GM21367 (cell line): ENCODE measurements at regions not wholly inside any gene's neighbourhood (a gene's known extent, or its start where the extent isn't known, plus 50 kb on each side); places are given as distances from the start of the nearest gene placed in this dataset.

Experiments
- ATAC-seq: cut with Tn5 transposase; IDR thresholded peaks from one replicate; pipeline ENCODE4 v1.9.1; 2021; ENCODE audit not compliant: unreplicated experiment

DNA sequence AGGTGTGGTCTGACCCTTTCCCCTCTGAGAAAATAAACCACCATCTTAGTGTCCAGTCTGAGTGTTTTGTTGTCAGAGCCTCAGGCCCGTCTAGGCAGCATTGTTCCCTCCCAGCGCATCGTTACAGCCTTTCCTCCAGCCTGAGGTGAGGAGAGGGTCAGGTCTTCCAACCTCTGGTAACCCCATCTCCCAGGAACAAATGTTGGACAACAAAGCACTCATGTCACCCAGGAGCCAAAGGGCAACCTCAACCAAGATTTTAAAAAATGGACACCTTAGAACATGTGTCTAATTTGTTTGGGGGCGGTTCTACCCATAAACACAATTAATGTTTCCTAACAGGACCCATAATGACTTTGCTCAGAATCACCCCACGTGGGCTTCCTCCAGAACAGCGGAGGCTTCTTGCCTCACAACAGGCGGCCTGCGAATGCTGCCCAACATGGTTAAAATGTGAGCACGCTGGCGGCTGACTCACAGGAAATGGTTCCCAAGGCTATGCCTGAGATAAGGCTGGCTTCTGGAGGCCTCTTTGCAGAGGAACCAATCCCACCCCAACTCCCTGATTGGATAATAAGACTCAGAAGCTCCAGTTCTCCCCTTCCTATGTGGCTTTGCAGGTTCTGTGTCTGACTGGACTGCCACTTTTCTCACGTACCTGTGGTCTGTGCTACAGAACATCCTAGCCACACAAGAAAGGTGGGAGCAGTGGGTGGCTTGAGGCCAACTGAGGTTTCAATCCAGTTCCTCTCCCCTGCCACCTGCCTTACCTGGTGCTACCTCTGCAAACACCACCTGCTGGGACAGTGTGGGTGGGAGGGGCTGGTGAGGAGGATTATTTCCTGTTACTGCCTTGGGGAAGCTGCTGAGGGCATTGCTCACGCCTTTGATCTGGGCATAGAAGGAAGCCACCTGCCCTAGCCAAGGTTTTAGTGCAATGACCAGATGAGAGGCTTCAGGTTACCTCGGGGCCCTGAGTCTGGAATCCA is 108.8 kb downstream of the B3GNT2 start:
- no peak for ATAC-seq

DNA sequence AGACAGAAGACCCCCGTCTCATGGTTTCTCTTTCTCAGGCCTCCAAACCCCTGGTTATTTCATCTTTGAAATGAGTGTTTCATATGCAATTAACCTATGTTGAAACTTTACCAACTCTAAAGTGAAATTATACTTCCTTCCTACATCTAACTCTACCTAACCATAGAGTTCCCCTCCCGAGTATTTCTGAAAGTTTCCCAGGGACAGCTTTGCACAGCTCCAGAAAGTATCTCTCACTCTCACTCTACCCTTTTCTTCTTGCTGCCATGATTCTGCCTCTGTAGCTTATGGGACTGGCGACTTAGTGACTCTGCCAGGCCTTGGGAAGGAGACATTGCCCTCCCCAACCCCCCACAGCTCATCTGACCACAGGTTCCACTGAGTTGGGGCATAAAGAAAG is 107.9 kb downstream of the B3GNT2 start:
- ATAC-seq: no peak

DNA sequence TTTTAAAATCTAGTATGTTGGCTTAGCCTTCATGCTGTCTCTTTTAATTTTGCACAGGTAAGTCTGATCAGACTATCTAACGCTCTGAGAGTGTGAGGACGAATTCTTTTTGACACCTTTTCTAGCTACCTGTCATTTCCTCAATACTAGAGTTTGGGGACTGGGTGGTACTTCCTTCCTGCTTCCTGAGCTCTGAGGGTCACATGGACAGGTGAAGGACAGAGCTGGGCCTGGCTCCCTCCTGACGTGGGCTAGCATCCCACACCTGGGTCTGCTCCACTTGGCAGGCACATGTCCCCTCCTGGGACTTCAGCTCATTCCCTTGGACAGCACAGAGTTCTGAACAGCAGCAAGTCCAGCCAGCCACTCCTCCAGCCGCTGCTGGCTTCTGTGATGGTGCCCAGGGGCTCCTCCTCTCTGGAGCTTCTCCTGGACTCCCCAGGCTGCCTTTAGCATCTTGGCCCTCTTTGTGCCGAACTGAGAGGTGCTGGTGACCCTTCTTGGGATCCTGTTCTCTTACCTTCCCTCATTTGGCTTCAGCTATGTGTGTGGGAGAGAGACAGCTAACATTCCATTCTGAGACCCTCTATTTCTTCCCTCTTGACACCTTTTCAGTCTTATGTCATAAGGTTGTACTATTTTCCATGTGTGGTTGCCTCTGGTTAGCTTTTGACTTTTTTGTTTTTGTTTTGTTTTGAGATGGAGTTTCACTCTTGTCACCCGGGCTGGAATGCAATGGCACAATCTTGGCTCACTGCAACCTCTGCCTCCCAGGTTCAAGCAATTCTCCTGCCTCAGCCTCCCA is 106.9 kb downstream of the B3GNT2 start:
- ATAC-seq: no peak

DNA sequence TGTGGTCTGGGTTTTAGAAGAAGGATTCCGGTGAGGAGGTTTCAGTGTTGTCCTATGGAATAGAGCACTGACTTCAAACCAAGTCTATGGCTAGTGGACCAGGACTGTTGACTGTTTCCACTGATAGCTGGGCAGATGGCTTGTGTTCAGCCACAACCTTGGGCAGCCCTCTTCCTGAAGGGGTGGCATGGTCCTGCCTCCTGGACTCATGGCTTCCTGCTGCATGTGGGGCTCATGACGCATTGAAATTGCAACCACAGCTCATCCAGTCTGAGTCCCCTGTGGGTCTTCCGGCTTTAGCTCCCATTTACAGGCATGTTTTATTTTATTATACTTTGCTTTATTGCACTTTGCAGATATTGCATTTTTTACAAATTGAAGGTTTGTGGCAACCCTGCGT is 105.0 kb downstream of the B3GNT2 start:
- no peak for ATAC-seq

DNA sequence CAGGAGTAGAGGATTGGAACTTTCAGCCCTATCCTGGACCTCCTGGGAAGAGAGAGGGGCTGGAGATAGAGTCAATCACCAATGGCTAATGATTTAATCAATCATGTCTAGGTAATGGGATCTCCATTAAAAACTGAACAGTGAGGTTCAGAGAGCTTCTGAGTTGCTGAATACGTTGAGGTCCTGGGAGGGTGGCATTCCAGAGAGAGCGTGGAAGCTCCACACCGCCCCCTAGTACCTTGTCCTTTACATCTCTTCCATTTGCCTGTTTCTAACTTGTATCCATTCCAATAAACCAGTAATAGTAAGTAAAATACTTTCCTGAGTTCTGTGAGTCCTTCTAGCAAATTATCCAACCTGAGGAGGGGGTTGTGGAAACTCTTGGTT is 101.7 kb downstream of the B3GNT2 start:
- ATAC-seq: no peak

DNA sequence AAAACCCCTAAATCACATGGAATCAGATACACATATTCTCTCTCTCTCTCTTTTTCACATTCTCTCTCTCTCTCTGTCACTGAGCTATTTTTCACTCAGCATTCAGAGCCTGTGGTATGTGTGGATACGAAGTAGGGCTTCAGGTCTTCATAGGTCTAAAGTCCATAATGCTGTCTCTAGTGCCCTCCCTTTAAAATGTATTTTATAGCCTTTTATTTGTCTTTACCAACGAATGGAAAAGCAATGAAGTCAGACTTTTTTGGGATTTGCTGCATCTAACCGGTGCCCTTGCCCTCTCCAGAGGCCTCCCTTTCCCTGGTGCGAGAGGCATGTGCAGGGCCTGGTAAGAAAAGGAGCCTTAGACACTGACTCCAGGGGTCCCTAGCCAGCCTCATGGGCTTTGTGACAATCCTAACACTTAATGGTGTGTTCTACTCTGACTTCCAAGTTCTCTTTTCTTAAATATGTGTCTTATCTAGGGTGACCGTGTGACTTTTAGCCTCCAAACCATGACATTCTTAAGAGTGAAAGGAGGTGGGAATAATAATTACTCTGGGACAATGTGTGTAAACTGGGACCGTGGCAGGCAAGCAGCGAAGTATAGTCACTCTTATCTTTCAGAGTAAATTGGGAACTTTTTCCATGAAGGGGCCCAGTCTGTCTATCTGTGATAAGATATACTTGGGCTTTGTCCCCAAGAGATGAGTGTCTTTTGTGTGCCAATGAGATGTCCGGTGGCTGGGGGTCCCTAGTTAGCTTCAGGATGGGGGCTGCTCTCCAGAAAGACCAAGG is 101.1 kb downstream of the B3GNT2 start:
- ATAC-seq: no peak

DNA sequence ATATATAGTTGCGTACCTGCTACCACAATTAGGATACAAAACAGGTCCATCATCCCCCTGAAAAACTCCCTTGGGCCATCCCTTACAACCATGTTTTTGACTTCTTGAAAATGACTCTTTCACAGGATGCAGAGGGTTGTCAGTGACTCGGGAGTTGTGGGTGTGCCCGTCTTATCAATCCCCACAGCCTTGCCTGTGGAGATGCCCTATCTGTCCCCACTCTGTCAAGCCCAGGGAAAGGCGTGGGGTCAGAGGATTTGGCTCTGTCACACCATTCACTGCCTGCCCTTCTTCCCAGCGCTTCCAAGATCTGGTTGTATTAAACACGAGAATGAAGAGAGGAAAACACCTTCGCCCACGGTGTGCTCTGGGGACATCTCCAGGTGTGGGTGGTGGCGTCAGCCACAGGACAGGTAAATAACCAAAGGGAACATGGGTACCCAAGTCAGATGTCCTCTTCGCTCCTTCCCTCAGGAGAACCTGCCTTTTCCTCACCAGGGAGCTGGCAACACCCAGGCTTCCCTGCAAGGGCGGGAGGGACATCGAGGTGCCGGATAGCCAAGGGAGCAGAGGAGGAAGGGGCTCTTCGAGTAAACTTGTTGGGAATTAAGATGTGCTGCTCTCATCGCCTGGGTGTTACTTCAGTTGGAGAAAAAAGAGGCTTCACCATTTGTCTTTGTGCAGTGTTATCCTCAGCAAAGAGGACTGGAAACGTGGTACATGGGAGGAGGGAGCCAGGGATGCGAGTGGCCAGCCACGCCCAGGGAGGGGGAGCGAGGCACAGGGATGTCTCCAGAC is 100.3 kb downstream of the B3GNT2 start:
- no peak for ATAC-seq

DNA sequence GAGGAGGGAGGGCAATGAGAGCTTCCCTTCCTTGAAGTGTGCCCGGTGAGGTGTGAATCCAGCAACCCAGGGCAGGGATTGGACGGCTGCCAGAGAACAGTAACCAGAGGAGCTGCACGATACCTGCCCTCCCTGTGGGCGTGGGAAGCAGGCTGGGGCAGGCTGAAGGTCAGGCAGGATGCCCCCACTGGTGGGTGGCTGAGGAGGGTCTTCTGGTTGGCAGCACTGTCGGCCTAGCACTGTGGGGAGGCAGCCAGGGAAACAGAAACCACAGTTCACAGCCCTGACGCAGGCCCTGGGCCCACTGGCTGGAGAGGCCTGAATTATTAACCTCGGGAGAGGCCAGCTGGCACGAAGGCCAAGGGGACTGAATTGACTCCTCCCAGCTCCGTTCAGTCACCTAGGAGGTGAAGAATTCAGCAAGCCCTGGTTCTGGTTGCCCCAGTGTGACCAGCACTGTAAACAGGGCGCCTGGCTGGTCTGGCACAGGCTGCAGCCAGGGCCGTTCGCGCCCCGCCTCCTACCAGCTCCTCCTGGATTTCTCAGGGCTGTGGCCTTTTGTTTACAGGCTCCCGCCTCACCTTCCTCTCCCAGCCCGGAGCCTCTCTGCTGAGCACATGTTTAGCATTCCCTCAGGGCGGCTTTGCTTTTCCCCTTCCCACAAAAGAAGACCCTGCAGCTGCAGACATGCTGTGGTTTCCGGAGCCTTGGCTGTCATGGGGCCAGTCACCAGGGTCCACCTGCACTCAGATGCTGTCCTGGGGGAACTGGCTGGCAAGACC is 97.8 kb downstream of the B3GNT2 start:
- peak; percentile 58 for ATAC-seq

DNA sequence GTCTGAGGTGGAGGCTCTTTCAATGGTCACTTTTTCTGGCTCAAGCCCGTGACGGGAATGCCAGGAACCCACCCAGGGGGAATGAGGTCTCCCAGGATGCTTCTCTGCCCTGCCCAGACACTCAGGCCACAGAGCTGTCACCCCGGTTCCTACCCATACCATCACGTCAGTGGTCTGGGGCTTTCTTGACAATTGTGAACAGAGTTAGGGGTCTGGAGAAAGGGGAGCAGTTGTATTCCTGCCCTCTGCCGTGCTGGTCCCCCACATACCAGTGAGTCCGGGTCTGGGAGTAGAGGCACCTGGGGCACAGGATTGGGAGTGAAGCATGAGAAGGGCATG is 97.2 kb downstream of the B3GNT2 start:
- no peak for ATAC-seq

DNA sequence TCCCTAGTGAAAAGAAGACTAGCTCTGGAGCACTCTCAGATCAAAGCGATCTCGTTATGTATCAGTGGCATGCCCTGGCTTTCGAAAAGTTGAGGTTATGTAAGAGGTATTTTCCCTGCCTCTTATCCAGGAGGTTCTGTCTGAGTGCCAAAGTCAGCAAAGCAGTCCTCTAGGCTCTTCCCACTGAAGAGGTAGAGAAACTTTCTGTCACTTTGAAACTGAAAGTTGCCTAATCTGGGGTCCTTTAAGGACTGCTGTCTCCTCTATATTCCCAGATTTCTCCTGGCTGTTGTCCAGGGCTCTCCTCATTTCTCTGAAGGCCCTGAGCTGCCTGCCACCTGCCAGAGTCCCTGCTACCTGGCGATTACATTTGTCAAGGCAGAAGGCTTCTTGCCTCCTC is 96.3 kb downstream of the B3GNT2 start:
- ATAC-seq: no peak

DNA sequence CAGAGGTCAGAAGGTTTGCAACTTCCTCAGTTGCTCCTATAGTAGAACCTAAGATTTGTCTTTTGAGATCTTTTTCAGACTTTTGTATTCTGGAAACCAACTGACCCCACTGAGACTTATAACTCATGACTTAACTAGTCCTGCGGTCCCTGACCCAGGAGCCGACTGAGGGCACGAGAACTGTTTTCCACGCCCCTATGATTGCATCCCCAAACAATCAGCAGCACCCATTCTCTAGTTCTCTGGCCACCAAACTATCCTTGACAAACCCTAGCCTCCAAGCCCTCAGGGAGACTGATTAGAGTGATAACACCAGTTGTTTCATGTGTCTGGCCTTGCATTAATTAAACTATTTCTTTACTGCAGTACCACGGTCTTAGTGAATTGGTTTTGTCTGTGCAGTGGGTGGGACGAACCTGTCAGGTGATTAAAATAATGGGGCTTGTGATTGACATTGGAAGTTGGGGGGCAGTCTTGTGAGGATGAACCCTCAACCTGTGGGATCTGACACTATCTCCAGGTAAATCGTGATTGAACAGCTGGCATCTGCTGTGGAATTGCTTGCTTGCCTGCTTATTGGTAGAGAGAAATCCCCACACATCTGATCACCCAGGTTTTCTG is 95.7 kb downstream of the B3GNT2 start:
- no peak for ATAC-seq

DNA sequence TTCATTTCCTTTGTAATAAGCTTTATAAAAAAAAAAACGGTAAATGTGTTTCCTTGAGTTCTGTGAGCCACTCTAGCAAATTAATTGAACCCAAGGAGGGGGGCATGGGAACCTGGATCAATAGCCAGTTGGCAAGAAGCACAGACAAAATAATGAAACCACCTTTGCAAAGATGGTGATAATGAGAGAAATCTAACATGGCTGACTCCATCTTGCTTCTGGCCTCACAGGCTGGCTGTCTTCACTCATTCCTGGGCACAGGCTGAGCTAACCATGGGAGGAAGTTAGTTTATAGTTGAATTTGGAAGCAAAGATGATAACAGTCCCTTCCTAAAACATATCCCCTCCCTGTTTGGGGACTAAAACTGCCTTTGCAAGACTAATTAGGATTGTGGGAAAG is 95.1 kb downstream of the B3GNT2 start:
- no peak for ATAC-seq

DNA sequence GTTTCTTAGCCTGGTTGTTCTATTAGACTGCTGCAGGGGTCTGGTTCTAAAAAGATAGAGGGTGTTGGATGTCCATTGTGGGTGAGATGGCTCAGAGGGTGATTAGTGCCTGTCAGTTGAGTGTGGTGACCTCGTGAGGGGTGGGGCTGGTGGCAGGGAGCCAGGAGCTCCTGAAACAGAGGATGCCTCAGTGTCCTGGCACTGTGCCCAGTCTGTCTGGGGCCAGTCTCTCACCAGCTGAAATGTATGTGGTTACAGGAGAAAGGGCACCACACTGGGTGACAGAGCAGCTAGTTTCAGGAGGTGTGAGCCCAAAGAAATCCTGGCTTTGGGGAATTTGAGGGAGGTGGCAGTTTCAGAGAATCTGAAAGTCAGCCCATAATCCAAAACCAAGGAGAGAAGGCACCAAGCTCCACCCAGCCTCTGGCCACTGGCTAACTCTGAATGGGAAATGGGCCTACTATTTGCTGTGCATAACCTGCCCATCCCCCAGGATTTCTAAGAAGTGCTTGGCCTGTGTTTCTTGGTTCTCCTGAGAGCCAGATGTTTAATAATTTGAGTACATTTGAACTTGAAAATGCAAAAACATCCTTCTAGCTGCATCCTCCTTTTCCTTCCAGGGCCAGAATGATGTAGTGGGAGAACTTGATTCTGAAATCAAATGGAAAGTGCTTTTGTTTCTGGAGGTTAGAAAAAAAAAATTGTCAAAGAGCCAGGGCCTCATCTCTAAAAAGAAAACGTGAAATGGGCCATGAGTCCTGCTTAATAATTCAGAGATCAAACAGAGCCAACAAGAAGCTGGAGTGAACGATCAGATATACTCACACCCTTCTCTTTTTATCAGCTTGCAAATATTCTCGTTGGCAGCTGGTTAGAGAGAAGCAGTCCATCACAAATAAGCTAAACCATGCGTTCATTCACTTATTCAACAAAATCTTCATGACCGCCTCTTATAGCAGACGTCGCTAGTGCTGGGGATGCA is 92.3 kb downstream of the B3GNT2 start:
- ATAC-seq: peak; percentile 73

DNA sequence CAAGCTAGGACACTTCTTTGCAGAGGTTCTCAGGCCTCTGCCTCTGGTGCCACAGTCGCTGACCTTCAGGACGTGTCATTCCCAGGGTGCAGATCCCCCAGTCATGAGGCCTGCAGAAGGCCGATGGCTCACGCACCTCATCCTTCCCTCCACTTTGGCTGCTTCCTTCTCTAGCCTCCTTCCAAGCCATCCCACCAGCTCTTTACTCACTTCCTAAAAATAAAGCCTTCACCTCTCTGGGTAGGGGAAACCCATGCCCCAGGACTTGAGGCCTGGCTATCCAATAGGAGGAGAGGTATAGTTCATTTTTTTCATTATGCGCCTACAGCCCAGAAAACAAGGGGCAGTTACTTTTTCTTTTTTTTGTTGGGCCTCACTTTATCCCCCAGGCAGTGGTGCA is 91.4 kb downstream of the B3GNT2 start:
- no peak for ATAC-seq

DNA sequence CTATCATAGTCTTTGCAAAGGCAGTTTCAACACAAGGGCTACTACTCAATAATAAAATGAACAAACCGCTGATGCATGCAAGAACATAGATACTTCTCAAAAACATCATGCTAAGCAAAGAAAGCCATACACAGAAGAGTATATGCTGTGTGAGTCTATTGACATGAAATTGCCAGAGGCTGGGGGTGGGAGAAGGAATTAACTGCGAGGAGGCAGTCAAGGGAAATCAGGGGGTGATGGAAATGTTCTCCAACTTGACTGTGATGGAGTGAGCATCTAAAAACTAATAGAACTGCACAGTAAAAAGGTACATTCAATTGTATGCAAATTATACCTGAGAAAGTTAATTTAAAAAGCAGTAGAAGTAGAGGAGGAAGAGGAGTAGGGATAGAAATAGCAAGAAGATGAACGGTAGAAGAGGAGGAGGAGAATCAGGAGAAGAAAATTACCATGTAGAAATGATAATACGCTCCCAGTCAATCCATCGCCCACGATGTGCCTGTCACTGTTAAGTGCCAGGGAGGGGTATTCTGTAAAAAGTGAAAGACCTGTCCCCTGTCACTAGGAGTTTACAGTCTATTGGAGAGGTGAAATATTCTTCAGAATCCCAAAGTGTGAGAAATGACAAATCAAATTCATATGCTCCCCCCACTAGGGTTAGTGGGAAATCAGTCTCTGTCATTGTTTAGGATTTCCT is 90.3 kb downstream of the B3GNT2 start:
- ATAC-seq: no peak

DNA sequence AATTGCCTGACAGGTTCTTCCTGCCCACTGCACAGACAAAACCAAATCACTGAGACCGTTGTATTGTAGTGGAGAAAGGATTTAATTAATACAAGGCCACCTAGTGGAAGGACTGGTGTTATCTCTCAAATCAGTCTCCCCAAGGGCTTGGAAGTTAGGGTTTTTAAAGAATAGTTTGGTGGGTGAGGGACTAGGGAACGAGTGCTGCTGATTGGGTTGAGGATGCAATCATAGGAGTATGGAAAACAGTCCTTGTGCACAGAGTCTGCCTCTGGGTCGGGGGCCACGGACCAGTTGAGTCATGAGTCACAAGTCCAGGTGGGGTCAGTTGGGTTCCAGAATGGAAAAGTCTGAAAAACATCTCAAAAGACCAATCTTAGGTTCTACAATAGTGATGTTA is 89.1 kb downstream of the B3GNT2 start:
- no peak for ATAC-seq

DNA sequence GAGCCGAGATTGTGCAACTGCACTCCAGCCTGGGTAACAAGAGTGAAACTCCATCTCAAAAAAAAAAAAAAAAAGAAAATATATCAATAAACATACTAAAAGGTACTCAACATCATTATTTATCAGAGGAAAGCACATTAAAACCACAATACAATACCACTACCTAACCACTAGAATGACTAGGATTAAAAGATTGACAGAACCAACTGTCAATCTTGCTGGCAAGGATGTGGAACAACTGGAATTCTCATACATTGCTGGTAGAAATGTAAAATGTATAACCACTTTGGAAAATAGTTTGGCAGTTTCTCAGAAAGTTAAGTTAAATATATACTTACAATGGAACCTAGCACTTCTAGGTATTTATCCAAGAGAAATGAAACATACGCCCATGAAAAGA is 88.6 kb downstream of the B3GNT2 start:
- no peak for ATAC-seq

DNA sequence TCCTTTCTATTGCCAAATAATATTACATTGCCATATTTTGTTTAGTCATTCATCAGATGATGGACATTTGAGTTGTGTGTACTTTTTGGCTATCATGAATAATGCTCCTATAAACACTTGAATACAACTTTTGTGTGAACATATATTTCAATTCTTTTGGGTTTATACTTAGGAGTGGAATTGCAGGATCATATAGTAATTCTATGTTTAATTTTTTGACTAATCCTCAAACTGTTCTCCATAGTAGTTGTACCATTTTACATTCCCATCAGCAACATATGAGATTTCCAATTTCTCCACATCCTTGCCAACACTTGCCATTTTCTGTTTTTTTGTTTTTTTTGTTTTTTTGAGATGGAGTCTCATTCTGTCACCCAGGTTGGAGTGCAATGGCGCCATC is 87.2 kb downstream of the B3GNT2 start:
- ATAC-seq: no peak
